AG10803 (cell line): ENCODE measurements at regions not wholly inside any gene's neighbourhood (a gene's known extent, or its start where the extent isn't known, plus 50 kb on each side); places are given as distances from the start of the nearest gene placed in this dataset.

Experiments used
- DNase-seq: peaks from one replicate; pipeline ENCODE4 v3.0.0; 2010; ENCODE audit warnings: low read depth
- H3K4me3 ChIP-seq: 2 replicates; pipeline ENCODE4 v1.5.1; 2011; ENCODE audit warnings: mild to moderate bottlenecking, low read length, control low read depth
- CTCF ChIP-seq: conservative IDR thresholded peaks from 2 replicates; pipeline ENCODE4 v1.5.1; 2011; ENCODE audit warnings: mild to moderate bottlenecking, low read length, control low read depth, inconsistent platforms

GRCh38 chr18:41613003-41613609 lies 341.9 kb upstream of the PIK3C3 start:
- DNase-seq, result no peak
- H3K4me3 ChIP-seq, result no peak overlapping the region
- TF ChIP-seq CTCF, result no peak

- no peak for TF ChIP-seq CTCF
- H3K4me3 ChIP-seq, result no peak overlapping the region
- DNase-seq, result no peak
Observed at GRCh38 chr18:41604964-41605363, 350.1 kb upstream of the PIK3C3 start.

- no peak overlapping the region for H3K4me3 ChIP-seq
- TF ChIP-seq CTCF, result no peak
- DNase-seq, result no peak
Observed at GRCh38 chr18:41602034-41602433, 353.0 kb upstream of the PIK3C3 start.

GRCh38 chr18:41600693-41601391 lies 354.2 kb upstream of the PIK3C3 start:
- no peak overlapping the region for H3K4me3 ChIP-seq
- TF ChIP-seq CTCF, result no peak
- no peak for DNase-seq

- TF ChIP-seq CTCF, result no peak
- no peak for DNase-seq
- H3K4me3 ChIP-seq, result no peak overlapping the region
Observed at GRCh38 chr18:41599466-41599865, 355.6 kb upstream of the PIK3C3 start.

- no peak overlapping the region for H3K4me3 ChIP-seq
- no peak for TF ChIP-seq CTCF
- no peak for DNase-seq
Observed at GRCh38 chr18:41594582-41594981, 360.5 kb upstream of the PIK3C3 start.

- DNase-seq, result no peak
- no peak for TF ChIP-seq CTCF
- H3K4me3 ChIP-seq, result no peak overlapping the region
Observed at GRCh38 chr18:41593171-41593675, 361.8 kb upstream of the PIK3C3 start.
